ENCODE measurements at regions not wholly inside any gene's neighbourhood (a gene's known extent, or its start where the extent isn't known, plus 50 kb on each side); places are given as distances from the start of the nearest gene placed in this dataset.

GRCh38 chr4:111282035-111282434 is 659.2 kb upstream of the PITX2 start:
- no peak for DNase-seq (ENCODE audit: extremely low spot score, unreplicated experiment)

GRCh38 chr4:111283066-111283677 is 660.3 kb upstream of the PITX2 start:
- no peaks in the 10 kb centered on the region for H3K9me3 Mint-ChIP-seq
- no peak overlapping the region for H3K27ac Mint-ChIP-seq
- H3K4me1 Mint-ChIP-seq (ENCODE audit: unreplicated experiment), result no peaks in the 10 kb centered on the region
- TF ChIP-seq CTCF (conservative IDR thresholded peaks at IDR 0.05), result peak; percentile 89
- H3K36me3 Mint-ChIP-seq, result no peaks in the 10 kb centered on the region
- no peak overlapping the region for H3K4me3 Mint-ChIP-seq
- DNase-seq (ENCODE audit: extremely low spot score, unreplicated experiment), result peak; percentile 68
- H3K27me3 Mint-ChIP-seq, result peaks cover 21% of the 10 kb centered on the region

More at GRCh38 chr4:111282035-111282434, 659.2 kb upstream of the PITX2 start:
- H3K27ac Mint-ChIP-seq, result no peak overlapping the region
- no peaks in the 10 kb centered on the region for H3K9me3 Mint-ChIP-seq
- H3K36me3 Mint-ChIP-seq, result no peaks in the 10 kb centered on the region
- no peak for TF ChIP-seq CTCF (conservative IDR thresholded peaks at IDR 0.05)
- H3K27me3 Mint-ChIP-seq, result peaks cover 26% of the 10 kb centered on the region
- H3K4me1 Mint-ChIP-seq (ENCODE audit: unreplicated experiment), result no peaks in the 10 kb centered on the region
- no peak overlapping the region for H3K4me3 Mint-ChIP-seq

- Mint-ChIP-seq H3K36me3 (no peaks in the 10 kb centered on the region), H3K27me3 (no peaks in the 10 kb centered on the region), H3K27ac (no peak overlapping the region), H3K4me3 (no peak overlapping the region), H3K4me1 (ENCODE audit: unreplicated experiment) (no peaks in the 10 kb centered on the region), H3K9me3 (no peaks in the 10 kb centered on the region)
- DNase-seq (ENCODE audit: extremely low spot score, unreplicated experiment), result no peak
- TF ChIP-seq CTCF (conservative IDR thresholded peaks at IDR 0.05), result no peak
Measured at GRCh38 chr4:111296466-111296865, 673.6 kb upstream of the PITX2 start.

- H3K4me3 Mint-ChIP-seq, result no peak overlapping the region
- DNase-seq (ENCODE audit: extremely low spot score, unreplicated experiment), result no peak
- no peak for TF ChIP-seq CTCF (conservative IDR thresholded peaks at IDR 0.05)
- no peaks in the 10 kb centered on the region for H3K36me3 Mint-ChIP-seq
- H3K4me1 Mint-ChIP-seq (ENCODE audit: unreplicated experiment), result no peaks in the 10 kb centered on the region
- H3K9me3 Mint-ChIP-seq, result no peaks in the 10 kb centered on the region
- no peaks in the 10 kb centered on the region for H3K27me3 Mint-ChIP-seq
- H3K27ac Mint-ChIP-seq, result no peak overlapping the region
Measured at GRCh38 chr4:111303806-111304205, 680.9 kb upstream of the PITX2 start.

GRCh38 chr4:111323496-111323895 is 700.6 kb upstream of the PITX2 start:
- Mint-ChIP-seq H3K9me3 (no peaks in the 10 kb centered on the region), H3K27ac (no peak overlapping the region), H3K27me3 (no peaks in the 10 kb centered on the region), H3K4me3 (no peak overlapping the region), H3K36me3 (no peaks in the 10 kb centered on the region), H3K4me1 (ENCODE audit: unreplicated experiment) (no peaks in the 10 kb centered on the region)
- no peak for DNase-seq (ENCODE audit: extremely low spot score, unreplicated experiment)
- no peak for TF ChIP-seq CTCF (conservative IDR thresholded peaks at IDR 0.05)

- no peak overlapping the region for H3K27ac Mint-ChIP-seq
Measured at GRCh38 chr4:111323916-111324315, 701.0 kb upstream of the PITX2 start.

More at GRCh38 chr4:111323916-111324315, 701.0 kb upstream of the PITX2 start:
- Mint-ChIP-seq H3K36me3 (no peaks in the 10 kb centered on the region), H3K9me3 (no peaks in the 10 kb centered on the region), H3K27me3 (no peaks in the 10 kb centered on the region), H3K4me1 (ENCODE audit: unreplicated experiment) (no peaks in the 10 kb centered on the region), H3K4me3 (no peak overlapping the region)
- no peak for TF ChIP-seq CTCF (conservative IDR thresholded peaks at IDR 0.05)
- DNase-seq (ENCODE audit: extremely low spot score, unreplicated experiment), result no peak

Measured in type B pancreatic cell (in vitro differentiated cells).